ENCODE measurements at regions not wholly inside any gene's neighbourhood (a gene's known extent, or its start where the extent isn't known, plus 50 kb on each side); places are given as distances from the start of the nearest gene placed in this dataset.
"Not testable (repeated sequence)": the region's sequence is repeated elsewhere in the genome, so short reads cannot be mapped to it uniquely, and the experiment has no call there.

DNA sequence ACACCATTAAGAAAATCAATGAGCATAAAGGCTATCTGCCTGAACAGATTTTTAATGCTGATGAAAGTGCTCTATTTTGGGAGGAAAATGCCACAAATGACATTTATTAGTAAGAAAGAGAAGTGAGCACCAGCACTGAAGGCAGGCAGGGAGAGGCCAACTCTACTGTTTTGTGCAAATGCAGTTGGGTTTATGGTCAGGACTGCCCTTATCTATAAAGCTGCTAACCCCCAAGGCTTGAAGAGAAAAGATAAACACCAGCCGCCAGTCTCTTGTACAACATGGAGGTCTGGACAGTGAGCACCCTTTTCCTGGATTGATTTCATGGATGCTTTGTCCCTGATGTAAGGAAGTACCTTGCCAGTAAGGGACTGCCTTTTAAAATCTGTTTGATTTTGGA is 246.8 kb upstream of the SFSWAP start:
- Histone ChIP-seq H3K4me3 (ENCODE audit: low read depth, low read length) (no peak overlapping the region), H3K9me3 (ENCODE audit: severe bottlenecking) (no peaks in the 10 kb centered on the region), H3K27ac (no peak overlapping the region), H3K27me3 (ENCODE audit: insufficient read depth, low read depth, severe bottlenecking) (no peaks in the 10 kb centered on the region), H3K36me3 (no peaks in the 10 kb centered on the region)
- no peak for TF ChIP-seq CTCF (IDR thresholded peaks at IDR 0.05; ENCODE audit: low read depth, low read length)
- no peak for DNase-seq

- DNase-seq: no peak
- TF ChIP-seq CTCF (IDR thresholded peaks at IDR 0.05; ENCODE audit: low read depth, low read length): no peak
- no peaks in the 10 kb centered on the region for H3K36me3 ChIP-seq
- no peaks in the 10 kb centered on the region for H3K27me3 ChIP-seq (ENCODE audit: insufficient read depth, low read depth, severe bottlenecking)
- H3K9me3 ChIP-seq (ENCODE audit: severe bottlenecking): no peaks in the 10 kb centered on the region
- H3K4me3 ChIP-seq (ENCODE audit: low read depth, low read length): no peak overlapping the region
- no peak overlapping the region for H3K27ac ChIP-seq
Observed at GRCh38 chr12:131466306-131466705, 244.6 kb upstream of the SFSWAP start.

- no peaks in the 10 kb centered on the region for H3K36me3 ChIP-seq
- DNase-seq: no peak
- no peaks in the 10 kb centered on the region for H3K27me3 ChIP-seq (ENCODE audit: insufficient read depth, low read depth, severe bottlenecking)
- no peak for TF ChIP-seq CTCF (IDR thresholded peaks at IDR 0.05; ENCODE audit: low read depth, low read length)
- H3K27ac ChIP-seq: no peak overlapping the region
- H3K4me3 ChIP-seq (ENCODE audit: low read depth, low read length): no peak overlapping the region
- H3K9me3 ChIP-seq (ENCODE audit: severe bottlenecking): no peaks in the 10 kb centered on the region
Observed at GRCh38 chr12:131466932-131467331, 244.0 kb upstream of the SFSWAP start.

- Histone ChIP-seq H3K9me3 (ENCODE audit: severe bottlenecking) (no peaks in the 10 kb centered on the region), H3K27me3 (ENCODE audit: insufficient read depth, low read depth, severe bottlenecking) (no peaks in the 10 kb centered on the region), H3K4me3 (ENCODE audit: low read depth, low read length) (no peak overlapping the region), H3K36me3 (no peaks in the 10 kb centered on the region), H3K27ac (no peak overlapping the region)
- no peak for TF ChIP-seq CTCF (IDR thresholded peaks at IDR 0.05; ENCODE audit: low read depth, low read length)
- no peak for DNase-seq
Observed at GRCh38 chr12:131468206-131468605, 242.7 kb upstream of the SFSWAP start.

GRCh38 chr12:131469945-131470344 is 240.9 kb upstream of the SFSWAP start:
- H3K27ac ChIP-seq: not testable (repeated sequence)

GRCh38 chr12:131471271-131471905 is 239.5 kb upstream of the SFSWAP start:
- Histone ChIP-seq H3K9me3 (ENCODE audit: severe bottlenecking) (no peaks in the 10 kb centered on the region), H3K27me3 (ENCODE audit: insufficient read depth, low read depth, severe bottlenecking) (no peaks in the 10 kb centered on the region), H3K27ac (no peak overlapping the region), H3K4me3 (ENCODE audit: low read depth, low read length) (no peak overlapping the region), H3K36me3 (no peaks in the 10 kb centered on the region)
- TF ChIP-seq CTCF (IDR thresholded peaks at IDR 0.05; ENCODE audit: low read depth, low read length): no peak
- DNase-seq: no peak

More at GRCh38 chr12:131469945-131470344, 240.9 kb upstream of the SFSWAP start:
- H3K9me3 ChIP-seq (ENCODE audit: severe bottlenecking); H3K4me3 ChIP-seq (ENCODE audit: low read depth, low read length); H3K27me3 ChIP-seq (ENCODE audit: insufficient read depth, low read depth, severe bottlenecking); DNase-seq; H3K36me3 ChIP-seq: not testable (repeated sequence)
